GM23248 (cell line): ENCODE measurements at regions not wholly inside any gene's neighbourhood (a gene's known extent, or its start where the extent isn't known, plus 50 kb on each side); places are given as distances from the start of the nearest gene placed in this dataset.

ENCODE experiments used
- DNase-seq: peaks from one replicate; pipeline ENCODE4 v3.0.0-alpha.2; 2015
- H2AFZ ChIP-seq: fragments of 200-600 bp; sonication (generic); 2 replicates; pipeline ENCODE4 v1.6.1; 2016; ENCODE audit warnings: antibody characterized with exemption
- H3F3A ChIP-seq: fragments of 200-600 bp; sonication (generic); 2 replicates; pipeline ENCODE4 v1.6.1; 2016; ENCODE audit warnings: mild to moderate bottlenecking, antibody characterized with exemption, mixed run types; ENCODE audit not compliant: insufficient read depth
- H3K27ac ChIP-seq: fragments of 200-600 bp; sonication (generic); 2 replicates; pipeline ENCODE4 v1.5.1; 2016; ENCODE audit warnings: mild to moderate bottlenecking
- H3K27me3 ChIP-seq: fragments of 200-600 bp; sonication (generic); replicated peaks from 2 replicates; pipeline ENCODE4 v1.6.1; 2016; ENCODE audit warnings: mild to moderate bottlenecking; ENCODE audit not compliant: insufficient read depth
- H3K36me3 ChIP-seq: fragments of 200-600 bp; sonication (generic); 2 replicates; pipeline ENCODE4 v1.6.1; 2016; ENCODE audit warnings: low read depth, mild to moderate bottlenecking
- H3K4me1 ChIP-seq: fragments of 200-600 bp; sonication (generic); 2 replicates; pipeline ENCODE4 v1.6.1; 2016; ENCODE audit warnings: mild to moderate bottlenecking; ENCODE audit not compliant: insufficient read depth
- H3K4me2 ChIP-seq: fragments of 200-600 bp; sonication (generic); one replicate; pipeline ENCODE4 v1.6.1; 2016; ENCODE audit warnings: mild to moderate bottlenecking; ENCODE audit not compliant: unreplicated experiment
- H3K4me3 ChIP-seq: fragments of 200-600 bp; sonication (generic); 2 replicates; pipeline ENCODE4 v1.5.1; 2016; ENCODE audit warnings: mild to moderate bottlenecking
- H3K79me2 ChIP-seq: fragments of 200-600 bp; sonication (generic); 2 replicates; pipeline ENCODE4 v1.6.1; 2016; ENCODE audit warnings: mild to moderate bottlenecking; ENCODE audit not compliant: insufficient read depth
- H3K9ac ChIP-seq: fragments of 200-600 bp; sonication (generic); 2 replicates; pipeline ENCODE4 v1.6.1; 2016; ENCODE audit warnings: mild to moderate bottlenecking
- H3K9me2 ChIP-seq: fragments of 200-600 bp; sonication (generic); 2 replicates; pipeline ENCODE4 v1.6.1; 2016; ENCODE audit warnings: mixed run types, mild to moderate bottlenecking, moderate library complexity; ENCODE audit not compliant: insufficient read depth
- H3K9me3 ChIP-seq: fragments of 200-600 bp; sonication (generic); one replicate; pipeline ENCODE4 v1.6.1; 2017; ENCODE audit warnings: low read depth
- H4K20me1 ChIP-seq: fragments of 200-600 bp; sonication (generic); 2 replicates; pipeline ENCODE4 v1.6.0; 2016; ENCODE audit not compliant: insufficient read depth
- EZH2 ChIP-seq: fragments of 200-600 bp; sonication (generic); IDR thresholded peaks from 2 replicates; pipeline ENCODE4 v1.6.1; 2018; ENCODE audit warnings: antibody characterized with exemption, mild to moderate bottlenecking; ENCODE audit not compliant: insufficient read depth, poor library complexity, severe bottlenecking
- EZH2phosphoT487 ChIP-seq: fragments of 200-600 bp; sonication (generic); IDR thresholded peaks from 2 replicates; pipeline ENCODE4 v1.6.1; 2018; ENCODE audit warnings: antibody characterized with exemption, moderate library complexity, mild to moderate bottlenecking, low read depth; ENCODE audit not compliant: insufficient read depth
- WGBS, 2 experiments: methylation state at CpG; one replicate each; pipeline ENCODE4 v1.1.6; 2015 to 2017; ENCODE audit warnings: low lambda C conversion rate in 2 of 2, low coverage in 1 of 2; ENCODE audit errors: missing lambda C conversion rate in 2 of 2; 5-methylcytosine and 5-hydroxymethylcytosine counted together
- in situ Hi-C: fragments of 300-500 bp; cut with MboI; formaldehyde crosslinking; loops from 2 replicates; pipeline ENCODE4 v1.15.0; 2020

GRCh38 chr13:89027694-89028306 lies 1356.6 kb downstream of the SLITRK5 start:
- H3K9me3 ChIP-seq = no peaks in the 10 kb centered on the region
- H3K36me3 ChIP-seq = no peaks in the 10 kb centered on the region
- H3K4me1 ChIP-seq = no peaks in the 10 kb centered on the region
- no peaks in the 10 kb centered on the region for H4K20me1 ChIP-seq
- no peaks in the 10 kb centered on the region for H3K79me2 ChIP-seq
- H3K4me3 ChIP-seq = no peak overlapping the region
- H3K27me3 ChIP-seq = no peaks in the 10 kb centered on the region
- no peak overlapping the region for H2AFZ ChIP-seq
- TF ChIP-seq EZH2 (no peak), EZH2phosphoT487 (no peak)
- in situ Hi-C loops = no loop called here
- no peak overlapping the region for H3K27ac ChIP-seq
- no peaks in the 10 kb centered on the region for H3K9me2 ChIP-seq
- 5 to 13% methylated on average over 3 of the region's 3 CpGs for WGBS, 2 experiments
- H3K4me2 ChIP-seq = no peak overlapping the region
- H3F3A ChIP-seq = no peaks in the 10 kb centered on the region
- DNase-seq = no peak
- no peak overlapping the region for H3K9ac ChIP-seq

DNA sequence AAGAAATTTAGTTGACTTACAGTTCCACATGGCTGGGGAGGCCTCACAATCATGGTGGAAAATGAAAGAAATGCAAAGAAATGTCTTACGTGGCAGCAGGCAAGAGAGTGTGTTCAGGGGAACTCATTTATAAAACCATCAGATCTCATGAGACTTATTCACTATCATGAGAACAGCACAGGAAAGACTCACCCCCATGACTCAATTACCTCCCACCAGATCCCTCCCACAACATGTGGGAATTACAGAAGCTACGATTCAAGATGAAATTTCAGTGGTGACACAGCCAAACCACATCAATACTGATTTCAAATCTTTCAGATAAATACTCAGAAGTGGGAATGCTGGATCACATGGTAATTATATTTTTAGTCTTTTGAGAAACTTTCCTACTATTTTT lies 1357.9 kb downstream of the SLITRK5 start:
- no peak overlapping the region for H2AFZ ChIP-seq
- no peaks in the 10 kb centered on the region for H3K9me3 ChIP-seq
- H3K27me3 ChIP-seq = no peaks in the 10 kb centered on the region
- no peak overlapping the region for H3K4me2 ChIP-seq
- no peaks in the 10 kb centered on the region for H3K4me1 ChIP-seq
- in situ Hi-C loops = no loop called here
- no peaks in the 10 kb centered on the region for H3F3A ChIP-seq
- no peaks in the 10 kb centered on the region for H3K9me2 ChIP-seq
- H3K79me2 ChIP-seq = no peaks in the 10 kb centered on the region
- H3K27ac ChIP-seq = no peak overlapping the region
- no peak overlapping the region for H3K4me3 ChIP-seq
- WGBS, 2 experiments = 9 to 11% methylated on average over 2 of the region's 2 CpGs
- DNase-seq = no peak
- H3K36me3 ChIP-seq = no peaks in the 10 kb centered on the region
- TF ChIP-seq EZH2phosphoT487 (no peak), EZH2 (no peak)
- H4K20me1 ChIP-seq = no peaks in the 10 kb centered on the region
- H3K9ac ChIP-seq = no peak overlapping the region

DNA sequence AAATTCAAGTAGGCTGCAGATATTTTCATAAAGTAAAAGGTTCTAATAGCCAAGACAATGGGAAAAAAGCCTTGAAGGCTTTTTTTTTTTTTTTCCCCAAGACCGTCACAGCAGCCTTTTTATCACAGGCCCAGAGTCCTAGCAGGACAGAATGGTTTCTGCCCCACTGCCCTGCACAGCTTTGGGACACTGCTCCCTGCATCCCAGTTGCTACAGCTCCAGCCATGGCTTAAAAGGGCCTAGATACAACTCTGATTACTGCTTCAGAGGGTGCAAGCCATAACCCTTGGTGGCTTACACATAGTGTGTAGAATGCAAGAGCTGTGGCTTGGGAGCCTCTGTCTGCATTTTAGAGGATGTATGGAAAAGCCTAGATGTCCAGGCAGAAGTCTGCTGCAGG lies 1362.8 kb downstream of the SLITRK5 start:
- in situ Hi-C loops = no loop called here
- Histone ChIP-seq H3K9me2 (no peaks in the 10 kb centered on the region), H3F3A (no peaks in the 10 kb centered on the region), H3K79me2 (no peaks in the 10 kb centered on the region), H4K20me1 (no peaks in the 10 kb centered on the region), H3K27me3 (no peaks in the 10 kb centered on the region), H3K4me2 (no peak overlapping the region), H3K9ac (no peak overlapping the region), H3K4me3 (no peak overlapping the region), H3K9me3 (no peaks in the 10 kb centered on the region), H3K36me3 (no peaks in the 10 kb centered on the region), H2AFZ (no peak overlapping the region), H3K27ac (no peak overlapping the region), H3K4me1 (no peaks in the 10 kb centered on the region)
- 6 to 17% methylated on average over 1 of the region's 1 CpG for WGBS, 2 experiments
- TF ChIP-seq EZH2phosphoT487 = no peak
- TF ChIP-seq EZH2 = no peak
- no peak for DNase-seq

DNA sequence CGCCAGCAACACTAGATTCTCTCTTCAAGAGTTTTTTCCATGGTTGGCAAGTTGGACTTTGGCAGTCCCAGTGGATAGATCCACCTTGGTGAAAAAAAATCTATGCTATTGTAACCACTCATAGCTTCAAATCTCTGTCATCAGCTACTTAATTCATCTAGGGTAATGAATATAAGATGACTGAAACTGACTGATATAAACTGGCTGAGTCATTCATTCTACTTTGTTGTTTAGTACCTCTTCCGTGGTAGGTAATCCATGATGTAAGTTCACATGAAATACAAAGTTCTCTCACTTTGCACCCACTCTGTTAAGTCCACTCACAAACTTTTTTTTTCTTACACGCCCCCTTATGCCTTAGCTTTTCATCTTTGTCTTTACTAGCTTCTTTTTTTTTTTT lies 1381.5 kb downstream of the SLITRK5 start:
- no peaks in the 10 kb centered on the region for H3K79me2 ChIP-seq
- peaks cover 4% of the 10 kb centered on the region for H3K9me3 ChIP-seq
- TF ChIP-seq EZH2 = no peak
- TF ChIP-seq EZH2phosphoT487 = no peak
- H3K4me2 ChIP-seq = no peak overlapping the region
- no peak overlapping the region for H3K4me3 ChIP-seq
- H2AFZ ChIP-seq = no peak overlapping the region
- no peak overlapping the region for H3K9ac ChIP-seq
- H3K36me3 ChIP-seq = no peaks in the 10 kb centered on the region
- H3K9me2 ChIP-seq = no peaks in the 10 kb centered on the region
- H3K27ac ChIP-seq = no peak overlapping the region
- H3K27me3 ChIP-seq = no peaks in the 10 kb centered on the region
- no peaks in the 10 kb centered on the region for H3F3A ChIP-seq
- in situ Hi-C loops = no loop called here
- WGBS, 2 experiments = 11 to 21% methylated on average over 3 of the region's 3 CpGs
- H4K20me1 ChIP-seq = no peaks in the 10 kb centered on the region
- no peak for DNase-seq
- no peaks in the 10 kb centered on the region for H3K4me1 ChIP-seq

- no peak overlapping the region for H3K4me2 ChIP-seq
- peaks cover 4% of the 10 kb centered on the region for H3K9me3 ChIP-seq
- H4K20me1 ChIP-seq = no peaks in the 10 kb centered on the region
- no peaks in the 10 kb centered on the region for H3K27me3 ChIP-seq
- no peaks in the 10 kb centered on the region for H3K9me2 ChIP-seq
- TF ChIP-seq EZH2phosphoT487 = no peak
- no peak for TF ChIP-seq EZH2
- WGBS, 2 experiments = 0% methylated on average over 1 of the region's 1 CpG
- H3K9ac ChIP-seq = no peak overlapping the region
- H3K27ac ChIP-seq = no peak overlapping the region
- H3K4me3 ChIP-seq = no peak overlapping the region
- in situ Hi-C loops = no loop called here
- H3K36me3 ChIP-seq = no peaks in the 10 kb centered on the region
- no peak overlapping the region for H2AFZ ChIP-seq
- H3F3A ChIP-seq = no peaks in the 10 kb centered on the region
- no peaks in the 10 kb centered on the region for H3K79me2 ChIP-seq
- H3K4me1 ChIP-seq = no peaks in the 10 kb centered on the region
- no peak for DNase-seq
These were observed 1382.2 kb downstream of the SLITRK5 start for GRCh38 chr13:89053418-89053817.
